Kasumi-1 (cell line): ENCODE measurements at regions not wholly inside any gene's neighbourhood (a gene's known extent, or its start where the extent isn't known, plus 50 kb on each side); places are given as distances from the start of the nearest gene placed in this dataset.
"Not testable (repeated sequence)": the region's sequence is repeated elsewhere in the genome, so short reads cannot be mapped to it uniquely, and the experiment has no call there.

Experiments used
- DNase-seq, 2 experiments: peaks; one replicate each; lab custom pipeline; 2025; lab: John Stamatoyannopoulos, UW

GRCh38 chr6:139754898-139755775 is 380.7 kb upstream of the CITED2 start:
- DNase-seq = no peak

GRCh38 chr6:139753198-139753861 is 378.9 kb upstream of the CITED2 start:
- no peak for DNase-seq

- no peak for DNase-seq
These were observed 377.6 kb upstream of the CITED2 start for GRCh38 chr6:139752086-139752485.

GRCh38 chr6:139751179-139751578 is 376.7 kb upstream of the CITED2 start:
- no peak for DNase-seq

GRCh38 chr6:139748353-139749146 is 374.1 kb upstream of the CITED2 start:
- DNase-seq = no peak

GRCh38 chr6:139747154-139747553 is 372.7 kb upstream of the CITED2 start:
- no peak for DNase-seq

- no peak for DNase-seq
These were observed 370.4 kb upstream of the CITED2 start for GRCh38 chr6:139744891-139745290.

- DNase-seq = no peak
These were observed 369.4 kb upstream of the CITED2 start for GRCh38 chr6:139743664-139744437.

GRCh38 chr6:139742671-139743070 is 368.2 kb upstream of the CITED2 start:
- DNase-seq = no peak

- DNase-seq = no peak
These were observed 364.5 kb upstream of the CITED2 start for GRCh38 chr6:139738801-139739455.

- peak in 1 of 2 experiments; percentile 10 for DNase-seq
These were observed 362.0 kb upstream of the CITED2 start for GRCh38 chr6:139736325-139736906.

GRCh38 chr6:139732451-139732850 is 358.0 kb upstream of the CITED2 start:
- DNase-seq = no peak

GRCh38 chr6:139730340-139730974 is 356.0 kb upstream of the CITED2 start:
- no peak for DNase-seq

GRCh38 chr6:139728876-139729427 is 354.5 kb upstream of the CITED2 start:
- no peak for DNase-seq

GRCh38 chr6:139726272-139726671 is 351.8 kb upstream of the CITED2 start:
- DNase-seq = not testable (repeated sequence)

GRCh38 chr6:139722530-139722929 is 348.1 kb upstream of the CITED2 start:
- DNase-seq = no peak

- no peak for DNase-seq
These were observed 347.5 kb upstream of the CITED2 start for GRCh38 chr6:139721954-139722353.

- no peak for DNase-seq
These were observed 339.6 kb upstream of the CITED2 start for GRCh38 chr6:139713900-139714506.

GRCh38 chr6:139713424-139713823 is 339.0 kb upstream of the CITED2 start:
- DNase-seq = no peak

GRCh38 chr6:139712830-139713229 is 338.4 kb upstream of the CITED2 start:
- DNase-seq = no peak
